HG02763 (cell line): ENCODE measurements at regions not wholly inside any gene's neighbourhood (a gene's known extent, or its start where the extent isn't known, plus 50 kb on each side); places are given as distances from the start of the nearest gene placed in this dataset.

Experiments
- ATAC-seq: cut with Tn5 transposase; IDR thresholded peaks from one replicate; pipeline ENCODE4 v1.9.1; 2021; ENCODE audit warnings: mild to moderate bottlenecking, moderate library complexity; ENCODE audit not compliant: unreplicated experiment

GRCh38 chr21:35337573-35337972 is 288.5 kb upstream of the RUNX1 start:
- ATAC-seq: no peak

DNA sequence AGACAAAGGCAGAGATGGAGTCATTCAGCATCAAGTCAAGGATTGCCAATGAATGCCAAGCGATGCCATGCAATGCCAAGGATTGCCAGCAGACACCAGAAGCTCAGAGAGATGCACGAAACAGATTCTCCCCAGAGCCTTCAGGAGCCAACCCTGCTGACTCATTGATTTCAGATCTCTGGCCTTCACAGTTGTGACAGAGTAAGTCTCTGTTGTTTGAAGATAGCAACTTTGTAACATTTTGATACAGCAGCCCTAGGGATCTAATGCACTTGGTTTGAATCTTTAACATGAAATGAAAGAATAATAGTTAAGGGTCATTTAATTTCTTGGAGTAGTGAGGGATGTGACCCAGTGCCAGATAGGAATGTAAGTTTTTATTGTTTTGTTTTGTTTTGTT is 287.4 kb upstream of the RUNX1 start:
- no peak for ATAC-seq

DNA sequence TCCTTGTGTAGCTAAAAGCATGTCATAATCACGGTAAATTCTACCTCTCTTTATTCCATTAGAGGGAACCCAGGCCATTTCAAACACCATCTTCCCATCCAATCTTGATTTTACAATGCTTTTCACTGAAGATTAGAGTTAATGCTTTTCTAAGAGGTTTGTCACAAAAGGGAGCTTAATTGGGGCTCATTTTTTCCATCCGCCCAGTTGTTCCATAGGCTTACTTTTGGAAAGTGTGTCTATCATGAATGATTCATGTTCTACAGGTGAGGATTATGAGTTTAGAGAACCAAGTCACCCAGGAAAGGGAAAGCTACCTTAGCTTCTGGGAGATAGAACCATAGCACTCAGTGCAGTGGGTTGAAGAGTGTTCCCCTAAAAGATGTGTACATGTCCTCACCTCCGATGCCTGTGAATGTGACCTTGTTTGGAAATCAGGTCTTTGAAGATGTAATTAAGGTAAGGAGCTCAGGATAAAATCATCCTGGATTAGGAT is 286.9 kb upstream of the RUNX1 start:
- no peak for ATAC-seq

GRCh38 chr21:35333831-35334618 is 284.9 kb upstream of the RUNX1 start:
- ATAC-seq: no peak

DNA sequence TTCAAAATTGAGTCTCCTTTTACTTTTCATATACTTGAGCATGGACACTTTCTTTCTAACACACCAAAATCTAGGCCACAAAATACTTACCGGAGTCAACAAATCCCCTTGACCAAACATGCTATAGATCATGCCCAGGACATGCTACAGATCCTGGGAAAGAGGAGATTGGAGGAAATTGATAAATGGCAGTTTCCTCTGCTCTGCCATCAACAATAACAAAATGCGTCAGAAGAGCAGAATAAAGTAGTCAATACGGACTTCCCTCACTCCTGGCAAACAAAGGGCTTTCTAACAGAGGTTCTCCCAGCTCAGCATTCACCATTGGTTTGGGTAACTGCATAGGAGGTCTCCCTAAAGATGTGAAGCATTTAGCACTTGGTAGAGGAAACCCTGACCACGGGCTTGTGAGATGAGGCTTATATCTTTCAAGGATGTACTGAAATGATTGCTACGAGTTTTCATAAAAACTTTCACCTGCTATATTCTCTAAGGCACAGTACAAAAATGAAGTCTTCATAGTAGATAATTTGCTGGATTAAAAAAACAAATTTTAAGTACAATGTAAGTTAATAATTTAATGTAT is 283.8 kb upstream of the RUNX1 start:
- ATAC-seq: no peak

GRCh38 chr21:35329940-35330660 is 281.0 kb upstream of the RUNX1 start:
- no peak for ATAC-seq

DNA sequence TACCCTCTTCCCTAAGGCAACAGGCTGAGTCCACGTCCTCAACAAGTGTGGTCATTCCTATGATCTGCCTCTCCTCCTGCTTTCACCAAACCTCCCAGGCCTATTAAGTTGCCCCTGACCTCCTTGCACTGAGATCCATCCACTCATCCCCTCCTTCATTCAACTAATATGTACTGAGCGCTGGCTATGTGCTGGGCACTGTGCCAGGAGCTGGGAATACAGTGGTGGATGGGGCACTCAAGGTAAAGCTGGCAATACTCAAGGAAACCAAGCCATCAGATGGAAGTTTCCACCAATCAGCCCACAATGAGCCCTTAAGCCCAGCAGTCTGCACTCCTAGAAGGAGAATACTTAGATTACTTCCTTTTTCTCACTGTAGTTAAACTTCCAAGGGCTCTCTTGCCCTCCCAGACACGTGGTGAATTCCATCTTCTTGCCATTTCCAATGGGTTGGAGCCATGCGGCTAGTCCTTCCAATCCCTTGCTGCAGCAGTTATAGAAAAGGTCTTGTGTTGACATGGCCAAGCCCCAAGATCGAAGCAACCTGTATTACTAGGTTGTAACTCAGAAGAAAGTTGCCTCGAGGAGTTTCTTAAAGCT is 279.9 kb upstream of the RUNX1 start:
- ATAC-seq: no peak

GRCh38 chr21:35326677-35327076 is 277.6 kb upstream of the RUNX1 start:
- ATAC-seq: no peak

DNA sequence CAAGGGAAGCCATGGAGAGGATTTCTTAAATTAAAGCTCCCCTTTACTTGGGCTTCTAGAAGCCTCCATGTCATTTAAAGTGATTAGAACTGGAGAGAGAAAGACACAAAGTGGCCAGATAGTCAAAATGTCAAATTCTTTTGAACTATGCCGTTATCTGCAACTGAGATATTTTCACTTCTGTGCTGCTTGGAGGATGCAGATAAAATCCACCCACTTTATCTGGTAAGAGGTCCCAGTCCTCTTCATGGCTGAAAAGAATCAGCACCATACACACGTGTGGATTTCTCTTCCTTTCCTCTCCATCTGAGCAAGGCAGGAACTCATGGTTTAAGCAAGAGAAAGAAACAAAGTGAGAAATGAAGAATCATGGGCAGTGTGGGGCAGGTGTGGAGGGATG is 276.9 kb upstream of the RUNX1 start:
- no peak for ATAC-seq

DNA sequence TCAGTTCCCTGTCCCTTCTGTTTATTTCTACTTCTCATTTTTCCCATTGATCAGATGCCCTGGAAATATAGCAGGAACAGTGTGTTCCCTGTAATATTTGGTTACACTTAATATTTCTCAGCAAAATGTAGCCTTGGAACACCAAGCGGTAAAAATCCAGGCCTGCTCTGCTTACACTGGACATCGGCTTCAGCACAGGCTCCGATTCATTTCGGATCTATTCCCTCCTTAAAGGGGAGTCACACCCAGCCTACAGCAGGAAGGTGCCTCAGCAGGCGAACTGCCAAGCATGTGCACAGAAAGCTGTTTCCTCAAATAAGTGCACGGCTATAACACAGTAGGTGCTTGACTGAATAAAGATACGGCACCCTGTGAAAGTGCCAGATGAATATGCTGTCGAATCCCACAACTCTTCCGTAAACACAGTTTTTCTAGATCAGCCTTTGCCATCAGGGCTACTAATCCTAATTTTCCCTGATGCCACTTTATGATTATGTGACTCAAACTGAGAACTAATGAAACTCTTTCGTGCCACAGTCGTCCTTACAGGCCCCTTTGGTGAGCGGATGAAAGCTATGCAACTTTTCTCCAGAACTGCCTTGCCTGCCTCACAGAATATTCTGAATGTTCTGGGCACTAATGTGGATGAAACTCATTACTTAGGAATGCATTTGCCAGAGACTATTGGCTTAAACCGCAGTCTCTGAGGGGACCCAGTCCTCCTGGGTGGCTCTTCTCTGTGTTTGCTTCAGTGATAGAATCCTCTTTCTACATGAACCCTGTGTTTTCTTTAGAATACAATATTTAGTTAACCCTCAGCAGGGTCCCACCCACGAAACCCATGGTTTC is 275.5 kb upstream of the RUNX1 start:
- no peak for ATAC-seq

GRCh38 chr21:35323947-35324346 is 274.8 kb upstream of the RUNX1 start:
- no peak for ATAC-seq

- no peak for ATAC-seq
These were observed 272.5 kb upstream of the RUNX1 start for GRCh38 chr21:35321322-35322200.

GRCh38 chr21:35319684-35320283 is 270.7 kb upstream of the RUNX1 start:
- ATAC-seq: no peak

- ATAC-seq: no peak
These were observed 267.8 kb upstream of the RUNX1 start for GRCh38 chr21:35316933-35317332.

- no peak for ATAC-seq
These were observed 267.4 kb upstream of the RUNX1 start for GRCh38 chr21:35316456-35316855.

DNA sequence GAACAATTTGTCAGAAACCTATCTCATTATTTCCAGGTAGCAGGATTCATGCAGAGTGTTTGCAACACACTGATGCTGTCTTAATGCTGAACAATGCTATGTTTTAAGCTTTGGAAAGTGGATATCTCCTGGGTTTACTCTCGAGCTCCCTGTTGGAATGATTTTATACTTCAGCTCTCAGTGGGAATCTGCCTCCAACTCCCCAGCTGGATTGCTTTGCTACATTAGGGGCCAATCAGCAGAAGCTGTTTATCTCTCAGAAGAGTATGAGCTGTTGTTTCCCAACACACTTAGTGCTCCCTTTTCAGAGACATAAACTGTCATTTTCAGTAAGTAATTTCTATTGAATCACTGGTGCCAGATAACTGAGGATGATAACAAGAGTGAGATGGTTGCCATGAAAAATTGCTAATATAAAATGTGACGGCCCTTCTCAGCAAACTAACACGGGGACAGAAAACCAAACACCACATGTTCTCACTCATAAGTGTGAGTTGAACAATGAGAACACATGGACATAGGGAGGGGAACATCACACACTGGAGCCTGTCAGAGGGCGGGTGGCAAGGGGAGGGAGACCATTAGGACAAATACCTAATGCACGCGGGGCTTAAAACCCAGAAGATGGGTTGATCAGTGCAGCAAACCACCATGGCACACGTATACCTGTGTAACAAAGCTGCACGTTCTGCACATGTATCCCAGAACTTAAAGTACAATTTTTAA is 265.9 kb upstream of the RUNX1 start:
- ATAC-seq: no peak

GRCh38 chr21:35311985-35312384 is 262.9 kb upstream of the RUNX1 start:
- ATAC-seq: no peak

DNA sequence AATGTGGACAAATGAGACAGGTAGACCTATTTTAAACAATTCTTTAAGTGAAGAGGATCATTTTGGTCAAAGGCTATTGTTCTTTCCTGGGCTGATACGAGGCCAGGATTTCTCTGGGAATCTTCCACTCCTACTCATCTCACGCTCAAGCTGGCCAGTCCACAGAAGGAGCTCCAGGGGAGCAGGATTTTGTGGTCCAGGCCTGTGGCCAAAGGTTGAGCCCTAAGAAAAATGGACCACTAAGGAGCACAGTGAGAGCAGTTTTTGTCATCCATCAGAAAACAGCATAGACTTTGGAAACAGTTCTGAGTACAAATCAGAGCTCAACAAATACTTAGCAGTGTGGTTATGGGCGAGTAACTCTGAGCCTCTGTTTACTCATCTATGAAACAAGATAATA is 260.2 kb upstream of the RUNX1 start:
- no peak for ATAC-seq

DNA sequence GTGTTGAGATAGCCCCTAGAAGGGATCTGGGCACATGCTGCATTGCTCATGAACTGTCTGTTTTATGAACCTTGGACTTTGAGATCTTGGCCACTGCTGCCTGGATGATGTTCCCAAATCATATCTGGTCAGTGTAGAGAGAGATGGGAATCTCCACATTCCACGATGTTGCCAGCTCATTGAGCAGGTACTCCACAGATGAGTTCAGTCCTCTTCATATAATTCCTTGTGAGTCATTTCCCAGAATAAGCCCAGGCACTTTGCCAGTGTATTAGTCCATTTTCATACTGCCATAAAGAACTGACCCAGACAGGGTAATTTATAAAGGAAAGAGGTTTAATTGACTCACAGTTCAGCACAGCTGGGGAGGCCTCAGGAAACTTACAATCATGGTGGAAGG is 254.0 kb upstream of the RUNX1 start:
- ATAC-seq: no peak
